GM13976 (cell line): ENCODE measurements at regions not wholly inside any gene's neighbourhood (a gene's known extent, or its start where the extent isn't known, plus 50 kb on each side); places are given as distances from the start of the nearest gene placed in this dataset.

Source experiments
- DNase-seq: peaks from one replicate; pipeline ENCODE4 v3.0.0; 2012; ENCODE audit warnings: low spot score
- CTCF ChIP-seq: IDR thresholded peaks from 2 replicates; pipeline ENCODE4 v1.5.1; 2012; ENCODE audit warnings: borderline replicate concordance, mild to moderate bottlenecking; ENCODE audit not compliant: insufficient read depth; ENCODE audit errors: extremely low read depth, missing control alignments, control extremely low read depth
- in situ Hi-C: fragments of 300-500 bp; cut with MboI; formaldehyde crosslinking; loops from one replicate; pipeline ENCODE4 v1.12.0; 2022; ENCODE audit warnings: low sequenced_read_pairs, mixed read lengths, inconsistent platforms; ENCODE audit not compliant: unreplicated experiment

- DNase-seq = no peak
- TF ChIP-seq CTCF = no peak
- in situ Hi-C loops = no loop called here
These were observed 767.1 kb upstream of the CDH7 start for GRCh38 chr18:64983497-64984238.

- TF ChIP-seq CTCF = no peak
- in situ Hi-C loops = no loop called here
- DNase-seq = no peak
These were observed 768.3 kb upstream of the CDH7 start for GRCh38 chr18:64982414-64983055.

- no peak for TF ChIP-seq CTCF
- in situ Hi-C loops = no loop called here
- DNase-seq = no peak
These were observed 768.9 kb upstream of the CDH7 start for GRCh38 chr18:64981915-64982314.

- TF ChIP-seq CTCF = no peak
- in situ Hi-C loops = no loop called here
- DNase-seq = no peak
These were observed 771.0 kb upstream of the CDH7 start for GRCh38 chr18:64979791-64980190.

- in situ Hi-C loops = no loop called here
- no peak for DNase-seq
- no peak for TF ChIP-seq CTCF
These were observed 776.3 kb upstream of the CDH7 start for GRCh38 chr18:64974391-64975125.

- no peak for DNase-seq
- in situ Hi-C loops = no loop called here
- TF ChIP-seq CTCF = no peak
These were observed 778.3 kb upstream of the CDH7 start for GRCh38 chr18:64972545-64972944.
